ENCODE measurements at regions not wholly inside any gene's neighbourhood (a gene's known extent, or its start where the extent isn't known, plus 50 kb on each side); places are given as distances from the start of the nearest gene placed in this dataset.

- TF ChIP-seq NFIC (IDR thresholded peaks at IDR 0.05; ENCODE audit: borderline replicate concordance) (no peak), CTCF (IDR thresholded peaks at IDR 0.05) (no peak), REST (IDR thresholded peaks at IDR 0.05; ENCODE audit: low read depth, low read length) (no peak)
- TF ChIP-seq, protein P1, sequence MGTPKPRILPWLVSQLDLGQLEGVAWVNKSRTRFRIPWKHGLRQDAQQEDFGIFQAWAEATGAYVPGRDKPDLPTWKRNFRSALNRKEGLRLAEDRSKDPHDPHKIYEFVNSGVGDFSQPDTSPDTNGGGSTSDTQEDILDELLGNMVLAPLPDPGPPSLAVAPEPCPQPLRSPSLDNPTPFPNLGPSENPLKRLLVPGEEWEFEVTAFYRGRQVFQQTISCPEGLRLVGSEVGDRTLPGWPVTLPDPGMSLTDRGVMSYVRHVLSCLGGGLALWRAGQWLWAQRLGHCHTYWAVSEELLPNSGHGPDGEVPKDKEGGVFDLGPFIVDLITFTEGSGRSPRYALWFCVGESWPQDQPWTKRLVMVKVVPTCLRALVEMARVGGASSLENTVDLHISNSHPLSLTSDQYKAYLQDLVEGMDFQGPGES (IDR thresholded peaks at IDR 0.05; ENCODE audit: low read depth, low read length), result no peak
These were observed 287.3 kb upstream of the ADAMTS9 start for GRCh38 chr3:64975147-64975546.
